ENCODE measurements at regions not wholly inside any gene's neighbourhood (a gene's known extent, or its start where the extent isn't known, plus 50 kb on each side); places are given as distances from the start of the nearest gene placed in this dataset.

DNA sequence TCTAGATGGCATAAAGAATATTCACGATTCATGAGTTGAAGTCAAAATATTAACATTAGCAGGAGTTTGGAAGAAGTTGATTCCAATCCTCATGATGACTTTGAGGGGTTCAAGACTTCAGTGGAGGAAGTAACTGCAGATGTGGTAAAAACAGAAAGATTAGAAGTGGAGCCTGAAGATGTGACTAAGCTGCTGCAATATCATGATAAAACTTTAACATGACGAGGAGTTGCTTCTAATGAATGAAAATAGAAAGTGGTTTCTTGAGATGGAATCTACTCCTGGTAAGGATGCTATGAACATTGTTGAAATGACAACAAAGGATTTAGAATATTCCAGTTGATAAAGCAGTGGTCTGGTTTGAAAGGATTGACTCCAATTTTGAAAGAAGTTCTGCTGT lies 70.1 kb upstream of the TMLHE start:
- DNase-seq (ENCODE audit: low read depth), result no peak

DNA sequence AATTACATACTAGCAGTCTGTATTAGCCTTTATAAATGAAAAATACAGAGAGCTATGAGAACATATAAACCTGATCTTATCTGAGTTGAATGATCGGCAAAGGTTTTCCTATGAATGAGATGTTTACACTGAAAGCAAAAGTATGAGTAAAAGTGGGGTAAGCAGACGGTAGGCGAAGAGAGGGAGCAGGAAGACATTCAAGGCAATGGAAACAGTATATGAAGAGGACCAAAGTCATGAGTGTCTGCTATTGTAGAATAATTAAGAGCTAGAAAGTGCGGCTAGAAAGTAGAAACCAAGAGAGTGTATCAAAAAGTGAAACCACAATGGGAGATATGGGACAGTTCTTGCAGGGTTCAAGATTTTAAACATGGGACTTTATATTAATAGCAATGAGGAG lies 67.0 kb upstream of the TMLHE start:
- no peak for DNase-seq (ENCODE audit: low read depth)

DNA sequence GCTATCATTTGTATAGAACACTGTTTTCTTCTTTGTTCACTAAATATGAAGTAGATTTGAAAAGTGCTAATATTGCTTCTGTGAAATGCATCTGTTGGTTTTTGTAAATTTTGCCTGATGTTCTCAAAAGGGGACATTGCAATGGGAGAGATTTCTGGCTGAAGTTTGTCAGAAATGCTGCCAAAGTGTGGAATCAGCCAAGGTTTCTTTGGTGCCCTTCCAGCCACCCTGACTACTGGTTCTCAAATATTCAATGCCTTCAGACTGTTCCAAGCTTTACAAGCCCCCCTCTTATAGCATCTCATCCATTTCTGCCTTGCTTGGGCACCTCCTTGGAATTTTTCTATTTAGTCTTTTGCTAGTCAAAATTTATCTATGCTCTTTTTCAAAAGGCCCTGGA lies 60.6 kb upstream of the TMLHE start:
- no peak for DNase-seq (ENCODE audit: low read depth)

DNA sequence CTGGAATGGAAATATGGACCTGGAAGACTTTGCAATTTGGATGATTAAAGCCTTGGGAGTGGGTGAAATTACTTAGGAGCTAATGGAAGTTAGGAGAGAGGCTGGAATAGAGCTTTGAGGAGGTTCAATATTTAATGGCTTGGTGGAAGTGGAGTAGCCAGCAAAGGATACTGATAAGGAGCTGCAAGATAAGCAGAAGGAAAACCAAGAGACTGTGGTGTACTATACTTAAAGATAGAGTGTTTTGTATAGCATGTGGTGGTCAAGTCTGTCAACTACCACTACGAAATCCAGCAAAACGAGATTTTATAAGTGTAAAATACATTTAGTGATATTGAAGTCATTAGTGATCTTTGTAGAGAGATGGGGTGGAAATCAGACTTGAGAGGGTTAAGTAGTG lies 54.0 kb upstream of the TMLHE start:
- no peak for DNase-seq (ENCODE audit: low read depth)

Measured in T-helper 22 cell (primary cell).